Activated T-helper 1 cell treated with Interleukin-2 at 50 U/mL for 16 hours (primary cell): ENCODE measurements at regions not wholly inside any gene's neighbourhood (a gene's known extent, or its start where the extent isn't known, plus 50 kb on each side); places are given as distances from the start of the nearest gene placed in this dataset.

ENCODE experiments used
- DNase-seq: peaks from one replicate; pipeline ENCODE4 v3.0.0-alpha.2; 2020; ENCODE audit warnings: low read depth

DNA sequence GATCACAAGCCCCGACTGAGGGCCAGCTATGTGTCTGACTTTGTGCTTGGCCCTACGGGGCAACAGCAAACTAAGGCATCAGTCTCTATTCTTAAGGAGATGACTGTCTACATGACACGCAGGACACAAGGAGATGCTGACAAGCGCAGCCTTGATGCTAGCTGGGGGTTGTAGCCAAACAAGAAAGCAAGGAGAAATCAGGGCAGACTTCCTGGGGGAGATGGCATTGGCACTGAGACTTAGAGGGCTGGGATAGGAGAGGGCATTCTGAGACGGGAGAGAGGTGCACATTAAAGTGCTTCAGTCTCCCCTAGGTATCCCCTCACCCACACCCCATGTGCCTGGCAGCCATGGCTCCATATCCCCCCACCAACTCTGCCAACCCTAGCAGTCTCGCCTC, 210.8 kb upstream of the POU3F1 start:
- DNase-seq: no peak

DNA sequence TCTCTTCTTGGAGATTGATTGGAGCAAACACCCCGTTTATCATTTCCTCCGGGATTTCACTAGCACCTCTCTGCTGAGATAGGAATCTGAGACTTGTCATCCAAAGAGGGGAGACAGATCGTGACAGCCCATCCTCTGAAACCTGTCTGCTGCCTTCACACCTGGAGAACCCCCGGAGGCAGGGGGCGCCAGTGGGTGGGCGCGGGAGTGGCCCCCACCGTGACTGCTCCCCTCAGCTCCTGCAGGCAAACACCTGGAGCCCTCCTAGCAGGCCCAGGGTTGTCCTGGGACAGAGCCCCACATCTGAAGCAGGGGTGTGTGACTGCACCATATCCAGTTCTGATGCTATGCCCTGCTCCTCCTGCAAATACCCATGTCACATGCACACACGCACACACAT, 209.5 kb upstream of the POU3F1 start:
- DNase-seq: no peak

DNA sequence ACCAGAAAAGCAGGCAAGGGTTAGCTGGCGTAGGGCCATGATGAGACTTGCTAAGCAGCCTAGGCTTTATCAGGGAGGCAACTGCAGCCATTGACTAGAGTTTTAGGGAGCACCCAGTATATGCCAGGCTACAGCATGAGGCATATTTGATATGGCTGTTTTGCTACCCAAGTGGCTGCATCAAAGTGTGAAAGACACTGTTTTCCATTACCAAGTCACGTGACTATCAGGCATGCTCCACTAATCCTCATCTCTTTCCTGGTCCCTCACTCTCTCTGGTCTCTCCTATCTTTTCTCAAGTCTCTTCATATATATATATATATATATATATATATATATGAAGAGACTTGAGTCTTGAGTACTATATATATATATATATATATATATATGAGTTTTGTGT, 206.7 kb upstream of the POU3F1 start:
- no peak for DNase-seq

DNA sequence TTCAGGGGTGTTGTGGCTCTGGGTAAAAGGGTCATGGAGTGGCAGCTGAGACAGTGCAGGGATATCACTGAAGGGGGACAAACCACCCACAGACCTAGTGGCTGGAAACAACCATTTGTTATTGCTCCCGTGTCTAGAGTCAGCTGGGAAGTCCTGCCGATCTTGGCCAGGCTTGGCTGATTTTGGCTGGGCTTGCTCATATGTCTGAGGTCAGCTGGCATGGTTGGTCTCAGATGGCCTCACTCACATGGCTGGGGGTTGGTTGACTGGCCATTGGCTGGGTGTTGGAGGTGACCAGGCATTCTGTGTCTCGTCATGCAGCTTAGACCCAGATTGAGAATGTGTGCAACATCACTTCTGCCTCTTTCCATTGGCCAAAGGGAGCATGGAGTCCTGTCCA, 203.8 kb upstream of the POU3F1 start:
- no peak for DNase-seq

DNA sequence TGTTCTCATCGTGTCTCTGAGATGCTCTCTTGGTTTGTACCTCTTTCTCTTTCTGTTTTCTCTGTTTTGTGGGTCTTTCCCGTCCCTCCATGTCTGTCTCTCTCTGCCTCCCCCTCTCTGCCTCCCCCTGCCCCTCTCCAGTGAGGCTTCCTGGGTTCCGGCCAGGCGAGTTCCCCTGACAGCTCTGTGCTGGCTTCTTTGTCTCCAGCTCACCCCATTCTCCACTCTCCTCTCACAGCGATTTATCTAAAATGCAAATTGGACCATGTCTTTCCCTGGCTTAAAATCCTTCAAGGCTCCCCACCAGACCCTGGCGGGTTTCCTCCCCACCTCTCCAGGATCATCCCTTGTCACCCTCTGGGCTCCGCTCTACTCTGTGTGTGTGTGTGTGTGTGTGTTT, 202.4 kb upstream of the POU3F1 start:
- DNase-seq: no peak

DNA sequence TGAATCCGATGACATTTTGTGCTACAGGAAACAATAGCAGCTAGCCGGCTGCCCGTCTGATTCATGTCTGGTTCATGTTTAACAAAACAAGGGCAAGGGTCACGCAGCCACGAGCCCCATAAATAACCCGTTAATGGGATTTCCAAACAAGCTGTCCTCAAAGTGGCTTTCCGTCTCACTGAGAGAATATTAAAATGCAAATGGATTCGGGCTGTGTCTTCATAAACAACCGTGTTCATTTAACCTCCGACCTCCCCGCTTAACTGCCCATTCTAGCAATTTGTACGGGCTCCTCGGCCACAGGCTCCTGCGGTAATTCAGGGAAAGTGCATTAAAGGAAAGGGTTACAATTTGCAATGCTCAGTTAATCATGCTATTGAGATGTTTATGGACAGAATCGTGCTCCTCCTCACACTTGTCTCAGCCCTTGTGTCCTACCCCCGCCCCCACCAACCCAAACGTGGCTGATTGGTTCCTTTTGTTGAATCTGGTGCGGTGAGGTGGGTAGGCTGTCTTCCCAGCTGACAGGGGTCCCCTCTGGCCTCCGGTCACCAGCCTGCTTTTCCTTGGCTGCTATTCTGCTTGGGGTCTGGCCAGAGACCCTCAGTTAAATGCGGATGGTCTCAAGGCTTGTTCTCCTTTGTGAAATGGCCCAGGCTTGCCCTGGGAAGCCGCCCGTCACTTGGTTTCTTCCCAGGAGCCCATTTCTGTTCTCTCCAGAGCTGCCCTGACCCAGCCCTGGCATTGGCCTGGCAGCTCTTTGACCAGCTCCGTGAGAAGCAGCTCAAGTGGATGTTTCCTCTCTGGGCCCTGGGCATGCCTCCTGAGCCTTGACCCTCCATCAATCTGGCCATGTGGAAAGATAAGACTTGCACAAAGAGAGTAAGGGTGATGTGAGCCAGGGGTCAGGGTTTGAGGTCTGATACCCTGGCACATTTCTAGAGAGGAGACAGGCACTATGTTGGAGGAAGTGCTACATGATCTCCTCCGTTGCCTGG, 200.7 kb upstream of the POU3F1 start:
- no peak for DNase-seq

DNA sequence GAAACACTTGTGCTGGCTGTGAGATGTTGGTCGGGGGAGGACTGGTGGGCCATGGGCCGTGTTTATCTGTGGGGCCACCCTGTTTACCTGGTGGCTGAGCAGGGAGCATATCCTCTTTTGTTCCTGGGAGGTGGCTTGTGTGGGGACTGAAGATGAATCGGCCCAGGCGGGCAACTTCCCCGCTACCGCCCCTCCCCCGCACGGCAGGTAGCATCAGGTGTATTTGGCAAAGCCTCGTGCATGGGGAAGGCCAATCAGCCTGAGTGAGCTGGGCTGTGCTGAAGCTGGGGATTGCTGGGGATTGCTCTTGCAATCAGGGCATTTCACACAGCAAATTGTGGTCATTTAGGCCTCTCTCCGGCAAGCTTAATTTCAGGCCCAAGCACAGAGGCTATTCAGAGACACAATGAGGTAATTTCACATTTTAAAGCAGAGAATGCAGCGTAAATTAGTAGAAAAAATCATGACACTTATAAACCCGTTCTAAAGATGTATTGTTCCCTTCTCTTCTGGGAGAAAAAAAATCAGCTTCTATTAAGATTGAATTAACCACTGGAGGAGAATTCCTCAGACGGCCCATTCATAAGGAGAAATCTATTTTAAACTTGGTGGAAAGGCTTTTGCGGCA, 197.7 kb upstream of the POU3F1 start:
- no peak for DNase-seq

DNA sequence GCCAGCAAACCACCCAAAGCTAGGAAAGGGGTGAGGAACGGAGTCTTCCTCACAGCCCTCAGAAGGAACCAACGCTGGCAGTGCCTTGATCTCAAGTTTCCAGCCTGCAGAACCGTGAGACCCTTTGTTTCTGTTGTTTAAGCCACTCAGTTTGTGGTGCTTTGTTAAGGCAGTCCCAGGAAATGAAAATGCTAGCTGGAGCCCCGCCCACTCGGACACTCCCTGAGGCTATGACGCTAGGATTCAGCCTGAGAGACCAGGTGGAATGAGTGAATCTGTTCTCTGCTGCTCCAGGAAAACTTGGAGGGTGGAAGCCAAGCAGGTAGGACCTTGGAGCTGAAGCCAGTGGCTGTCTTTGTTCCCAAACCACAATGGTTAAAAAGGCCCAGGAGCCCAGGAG, 196.5 kb upstream of the POU3F1 start:
- DNase-seq: no peak

DNA sequence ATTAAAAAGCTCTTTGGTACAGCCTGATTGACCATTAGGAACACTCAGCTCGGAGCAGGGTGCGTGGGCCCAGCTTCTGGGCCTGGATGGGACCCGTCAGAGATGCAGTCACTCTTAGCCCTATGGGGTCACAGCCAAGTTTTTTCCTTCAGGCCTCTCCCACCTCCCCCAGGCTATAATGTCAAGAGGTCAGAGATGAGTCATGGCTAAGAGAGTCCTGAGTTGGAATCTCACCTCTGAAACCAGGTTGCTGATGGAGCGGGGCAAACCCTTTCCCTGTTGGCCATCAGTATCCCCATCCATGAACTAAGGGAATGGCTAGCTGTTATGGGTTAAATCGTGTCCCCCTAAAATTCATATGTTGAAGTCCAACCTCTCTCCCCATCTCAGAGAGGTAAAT, 195.9 kb upstream of the POU3F1 start:
- DNase-seq: no peak

DNA sequence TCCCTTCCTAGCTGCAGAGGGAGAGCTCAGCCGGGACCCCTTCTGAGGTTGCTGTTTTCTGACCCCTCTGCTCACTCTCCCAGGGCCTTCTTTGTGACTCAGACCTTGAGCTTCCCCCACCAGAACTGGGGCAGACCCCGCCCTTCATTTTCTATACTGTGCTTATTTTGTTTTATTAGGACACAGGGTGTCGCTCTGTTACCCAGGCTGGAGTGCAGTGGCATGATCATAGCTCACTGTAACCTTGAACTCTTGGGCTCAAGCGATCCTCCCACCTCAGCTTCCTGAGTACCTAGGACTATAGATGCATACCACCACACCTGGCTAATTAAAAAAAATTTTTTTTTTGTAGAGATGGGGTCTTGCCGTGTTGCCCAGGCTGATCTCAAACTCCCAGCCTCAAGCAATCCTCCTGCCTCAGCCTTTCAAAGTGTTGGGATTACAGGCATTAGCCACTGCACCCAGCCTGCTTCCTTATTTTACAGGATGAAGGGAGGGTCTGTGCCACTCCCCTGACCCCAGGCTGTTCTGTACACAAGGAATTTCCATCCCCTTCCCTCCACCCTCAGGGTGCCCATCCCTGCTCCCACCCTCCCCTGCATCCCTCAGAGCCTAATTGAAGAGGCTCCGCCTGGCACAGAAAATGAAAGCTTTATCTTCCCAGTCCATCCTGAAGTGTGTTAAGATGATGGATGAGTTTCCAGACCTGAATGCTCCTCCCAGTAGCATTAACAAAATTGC, 195.2 kb upstream of the POU3F1 start:
- no peak for DNase-seq

DNA sequence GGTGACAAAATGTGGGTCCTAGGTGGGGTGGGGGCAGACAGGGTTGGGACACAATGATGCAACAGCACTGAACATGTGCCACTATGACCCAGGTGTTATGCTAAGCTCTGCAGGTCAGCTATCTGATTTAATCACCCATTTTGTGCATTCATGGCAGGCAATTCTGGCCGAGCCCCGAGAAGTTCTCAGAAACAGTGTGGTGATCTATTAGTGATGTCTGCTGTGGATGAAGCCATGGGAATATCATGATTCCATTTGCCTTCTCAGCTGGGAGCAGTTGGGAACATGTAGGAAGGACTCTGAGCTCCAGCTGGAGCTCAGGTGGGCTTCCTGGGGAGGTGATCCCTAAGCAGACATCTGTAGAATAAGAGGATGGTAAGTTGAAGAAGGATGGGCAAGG, 194.0 kb upstream of the POU3F1 start:
- DNase-seq: no peak

DNA sequence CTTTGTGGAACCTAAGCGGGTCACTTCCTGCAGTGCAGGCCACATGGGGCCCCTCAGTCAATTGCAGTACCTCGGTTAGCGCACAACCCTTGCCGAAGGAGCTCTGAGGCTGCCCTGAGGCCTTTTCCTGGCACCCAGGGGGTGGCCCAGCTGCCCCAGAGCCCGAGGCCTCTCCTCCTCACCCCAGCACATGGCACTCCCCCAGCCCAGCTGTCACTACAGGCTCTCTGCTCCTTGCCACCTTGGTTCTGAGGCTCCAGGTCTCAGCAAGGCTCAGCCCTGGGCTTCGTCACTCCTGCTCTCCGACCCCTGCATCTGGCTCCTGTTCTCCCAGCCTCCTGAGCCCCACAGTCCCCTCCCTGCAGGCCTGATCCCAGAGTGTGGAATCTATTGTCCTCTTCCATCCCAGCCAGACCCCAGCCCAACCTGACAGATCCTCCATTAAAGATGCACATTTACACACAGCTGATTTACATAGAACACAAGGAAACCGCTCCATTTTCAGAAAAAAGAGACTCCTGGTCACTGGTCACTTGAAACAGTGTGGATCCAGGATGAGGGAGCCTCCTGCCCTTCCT, 192.8 kb upstream of the POU3F1 start:
- DNase-seq: no peak

DNA sequence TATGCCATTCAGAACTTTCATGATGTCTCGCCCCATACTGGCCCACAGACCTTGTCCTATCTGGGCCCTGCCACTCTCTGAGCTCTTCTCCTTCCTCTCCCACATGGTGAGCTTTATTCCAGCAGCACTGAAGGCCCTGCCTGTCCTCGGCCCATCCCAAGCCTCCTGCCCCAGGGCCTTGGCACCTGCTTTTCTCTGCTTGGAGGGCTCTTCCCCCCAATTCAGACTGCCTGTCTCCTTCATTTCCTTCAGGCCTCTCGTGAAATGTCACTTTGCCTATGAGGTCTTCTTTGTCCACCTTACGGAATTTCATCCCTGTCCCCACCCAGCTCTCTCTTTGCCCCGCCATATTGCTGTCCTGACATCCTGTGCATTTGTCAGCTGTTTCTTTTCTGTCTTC, 191.7 kb upstream of the POU3F1 start:
- no peak for DNase-seq

DNA sequence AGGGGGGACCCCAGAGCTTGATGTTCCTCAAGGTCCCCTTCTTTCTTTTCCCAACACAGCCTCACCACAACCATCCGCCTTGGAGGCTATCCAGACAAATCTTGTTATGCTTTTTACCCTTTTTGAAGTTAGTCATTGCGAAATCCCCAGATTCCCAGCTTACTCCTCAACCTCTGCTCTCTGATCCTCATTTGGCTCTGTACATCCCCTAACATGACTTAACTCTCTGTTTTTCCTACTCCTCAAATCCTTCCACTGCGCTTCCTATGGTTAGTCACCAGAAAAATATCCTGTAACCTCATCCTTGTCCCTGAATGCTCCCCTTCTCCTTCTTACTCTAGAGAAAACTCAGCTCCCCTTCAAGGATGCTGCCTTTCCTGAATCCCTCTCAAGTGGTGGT, 189.1 kb upstream of the POU3F1 start:
- no peak for DNase-seq

DNA sequence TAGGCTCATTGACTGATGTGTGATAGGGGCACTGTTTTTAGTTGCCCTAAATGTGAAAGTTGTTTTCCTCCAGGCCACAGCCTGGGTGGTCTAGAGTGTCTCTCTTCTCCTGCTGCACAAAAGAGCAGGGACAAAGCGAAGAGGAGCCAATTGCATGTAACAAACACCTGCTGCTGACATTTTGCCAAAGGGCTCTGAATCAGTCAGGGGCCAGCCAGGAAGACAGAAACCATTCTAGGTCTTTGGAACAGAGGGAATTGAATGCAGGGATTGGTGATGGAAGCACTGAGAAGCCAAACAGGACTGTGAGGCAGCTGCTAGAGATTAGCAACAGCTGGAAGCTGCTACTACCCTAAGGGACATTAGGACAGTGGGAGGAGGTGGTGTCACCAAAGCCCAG, 185.3 kb upstream of the POU3F1 start:
- no peak for DNase-seq

DNA sequence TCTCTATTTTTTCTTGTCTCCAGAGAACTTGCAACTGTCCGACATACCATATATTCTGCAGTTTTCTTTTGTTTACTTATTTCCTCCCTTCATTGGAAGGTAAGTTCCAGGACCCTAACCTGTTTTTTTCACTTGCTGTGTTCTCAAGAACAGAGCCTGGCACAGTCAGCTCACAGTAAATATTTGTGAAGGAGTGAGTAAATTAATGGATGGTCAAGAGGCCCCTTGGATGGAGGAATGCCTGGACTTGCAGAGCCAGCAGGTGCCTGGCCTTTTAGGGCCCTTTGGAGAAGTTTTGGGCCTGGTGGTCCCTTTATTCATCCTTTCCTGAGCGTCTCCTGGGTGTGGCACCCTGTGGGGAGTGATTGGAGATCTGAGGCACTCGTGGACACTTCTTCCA, 182.1 kb upstream of the POU3F1 start:
- DNase-seq: no peak

DNA sequence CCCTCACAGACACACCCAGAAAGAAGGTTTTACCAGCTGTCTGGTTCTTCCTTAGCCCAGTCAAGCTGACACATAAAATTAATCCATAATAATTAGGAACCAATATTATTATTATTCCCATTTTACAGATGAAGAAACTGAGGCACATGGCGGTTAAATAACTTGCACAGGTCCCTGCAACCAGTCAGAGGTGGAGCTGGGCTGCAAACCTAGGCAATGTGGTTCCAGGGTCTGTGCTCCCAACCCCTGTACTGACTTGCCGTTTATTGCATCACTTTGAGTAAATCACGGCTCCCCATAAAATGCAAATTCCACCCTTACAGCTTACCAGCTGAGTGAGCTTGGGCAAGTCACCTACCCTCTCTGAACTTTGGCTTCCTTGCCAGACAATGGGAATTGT, 179.2 kb upstream of the POU3F1 start:
- DNase-seq: no peak

DNA sequence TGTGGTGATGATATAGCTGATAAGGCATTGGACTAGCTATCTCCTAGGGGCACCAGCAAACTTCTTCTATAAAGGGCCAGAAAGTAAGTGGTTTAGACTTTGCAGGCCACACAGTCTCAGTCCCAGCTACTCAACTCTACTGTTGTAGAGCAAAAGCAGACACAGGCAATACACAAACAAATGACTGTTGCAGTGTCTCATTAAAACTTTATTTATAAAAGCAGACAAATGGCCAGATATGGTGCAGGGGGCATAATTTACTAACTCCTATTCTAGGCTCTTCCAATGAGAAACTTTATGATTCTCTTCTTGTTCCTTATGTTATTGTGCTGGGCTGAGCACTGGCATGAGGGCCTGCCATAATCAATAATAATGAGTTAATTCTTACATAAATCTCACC, 176.8 kb upstream of the POU3F1 start:
- DNase-seq: no peak

DNA sequence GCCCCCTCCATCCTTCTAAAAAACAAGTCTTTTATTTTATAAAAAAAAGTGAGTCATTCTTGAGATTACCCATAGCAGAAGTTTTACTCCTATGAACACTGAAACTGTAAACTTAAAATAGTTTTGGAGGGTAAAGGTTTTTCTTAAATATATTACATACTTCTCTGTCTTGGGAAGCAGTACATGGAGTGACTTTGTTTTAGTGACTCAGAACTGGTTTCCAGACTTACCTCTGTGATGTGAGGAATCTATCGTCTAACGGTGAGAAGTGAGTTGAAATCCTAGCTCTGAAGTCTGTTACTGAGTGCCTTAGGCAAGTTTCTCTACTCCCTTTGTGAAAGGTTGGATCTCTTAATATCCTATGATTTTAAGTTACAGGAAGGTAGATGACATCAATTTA, 176.3 kb upstream of the POU3F1 start:
- DNase-seq: no peak

DNA sequence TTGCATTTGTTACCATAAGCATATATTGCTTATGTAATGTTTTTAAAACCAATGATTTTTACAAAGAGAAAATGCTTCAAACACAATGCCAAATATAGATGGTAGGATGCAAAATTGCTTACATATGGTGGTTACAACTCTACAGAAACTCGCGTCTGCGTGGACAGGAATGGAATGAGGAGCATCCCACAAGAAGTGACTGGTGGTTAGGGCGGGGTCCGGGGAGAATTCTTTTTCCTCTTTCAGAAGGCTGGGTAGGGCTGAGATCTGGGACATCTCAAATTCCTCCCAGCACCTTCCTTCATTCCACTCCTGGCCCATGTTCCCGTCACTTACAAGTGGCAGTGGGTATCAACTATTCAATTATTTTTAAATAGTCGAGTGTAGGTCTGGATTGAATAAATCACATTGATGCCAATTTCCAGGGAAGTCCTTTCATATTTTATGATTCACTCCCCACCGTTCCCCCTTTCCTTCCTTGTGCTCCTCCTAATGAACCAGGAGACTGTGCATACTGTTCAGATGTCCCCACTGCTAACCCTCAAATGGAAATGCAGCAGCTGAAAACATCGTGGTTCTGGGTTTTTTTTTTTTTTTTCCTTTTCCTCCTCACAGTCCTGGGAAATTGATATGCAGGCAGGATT, 174.5 kb upstream of the POU3F1 start:
- DNase-seq: no peak

DNA sequence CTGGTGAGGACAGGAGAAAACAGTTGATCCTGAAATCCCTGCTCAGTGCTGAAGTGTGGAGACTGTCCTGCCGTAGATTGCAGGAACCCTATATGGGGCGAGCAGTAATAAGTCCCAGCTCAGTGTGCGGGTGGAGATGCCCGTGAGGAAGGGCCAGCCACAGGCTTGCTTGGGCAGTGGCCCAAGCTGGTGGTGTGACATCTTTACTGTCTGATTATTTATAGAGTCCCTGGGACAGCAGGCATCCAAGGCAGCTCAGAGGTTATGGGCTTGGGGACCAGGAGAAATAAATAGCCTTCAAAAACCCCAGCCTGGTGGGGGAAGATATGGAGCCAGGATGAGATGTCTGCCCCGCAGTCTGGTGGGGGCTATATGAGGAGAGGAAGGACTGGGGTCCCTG, 170.7 kb upstream of the POU3F1 start:
- DNase-seq: no peak
